ENCODE measurements at regions not wholly inside any gene's neighbourhood (a gene's known extent, or its start where the extent isn't known, plus 50 kb on each side); places are given as distances from the start of the nearest gene placed in this dataset.

DNA sequence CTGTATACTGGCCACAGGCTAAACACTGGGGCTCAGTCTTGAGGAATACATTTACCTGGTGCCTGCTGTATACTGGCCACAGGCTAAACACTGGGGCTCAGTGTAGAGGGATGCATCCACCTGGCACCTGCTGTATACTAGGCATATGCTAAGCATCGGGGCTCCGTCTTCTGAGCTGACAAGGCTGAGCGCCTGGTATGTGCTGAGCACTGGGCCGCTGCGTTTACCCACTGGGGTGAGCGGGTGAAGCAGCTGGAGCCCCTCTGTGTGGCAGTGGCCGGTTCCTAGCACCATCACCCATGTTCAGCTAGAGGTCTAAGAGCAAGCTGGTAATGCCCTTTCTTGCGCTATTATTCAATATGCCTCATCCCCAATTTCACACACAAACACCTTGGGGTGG, 93.4 kb downstream of the ADRA2C start:
- H3K9me3 Mint-ChIP-seq = no peaks in the 10 kb centered on the region
- no peak overlapping the region for H3K4me3 Mint-ChIP-seq
- H3K36me3 Mint-ChIP-seq = no peaks in the 10 kb centered on the region
- no peak for DNase-seq (ENCODE audit: extremely low spot score, unreplicated experiment)
- peaks cover 41% of the 10 kb centered on the region for H3K27me3 Mint-ChIP-seq
- H3K4me1 Mint-ChIP-seq (ENCODE audit: unreplicated experiment) = no peaks in the 10 kb centered on the region
- no peak for TF ChIP-seq CTCF (conservative IDR thresholded peaks at IDR 0.05)
- H3K27ac Mint-ChIP-seq = no peak overlapping the region

GRCh38 chr4:3860061-3860912, 94.1 kb downstream of the ADRA2C start:
- Mint-ChIP-seq H3K4me3 (no peak overlapping the region), H3K27ac (no peak overlapping the region), H3K27me3 (peaks cover 34% of the 10 kb centered on the region), H3K9me3 (no peaks in the 10 kb centered on the region), H3K4me1 (ENCODE audit: unreplicated experiment) (no peaks in the 10 kb centered on the region), H3K36me3 (no peaks in the 10 kb centered on the region)
- no peak for DNase-seq (ENCODE audit: extremely low spot score, unreplicated experiment)
- TF ChIP-seq CTCF (conservative IDR thresholded peaks at IDR 0.05) = no peak

- no peak for TF ChIP-seq CTCF (conservative IDR thresholded peaks at IDR 0.05)
- Mint-ChIP-seq H3K4me1 (ENCODE audit: unreplicated experiment) (no peaks in the 10 kb centered on the region), H3K36me3 (no peaks in the 10 kb centered on the region), H3K27ac (no peak overlapping the region), H3K4me3 (no peak overlapping the region), H3K9me3 (no peaks in the 10 kb centered on the region), H3K27me3 (peaks cover 33% of the 10 kb centered on the region)
- no peak for DNase-seq (ENCODE audit: extremely low spot score, unreplicated experiment)
These were observed 94.9 kb downstream of the ADRA2C start for GRCh38 chr4:3860913-3861636.

DNA sequence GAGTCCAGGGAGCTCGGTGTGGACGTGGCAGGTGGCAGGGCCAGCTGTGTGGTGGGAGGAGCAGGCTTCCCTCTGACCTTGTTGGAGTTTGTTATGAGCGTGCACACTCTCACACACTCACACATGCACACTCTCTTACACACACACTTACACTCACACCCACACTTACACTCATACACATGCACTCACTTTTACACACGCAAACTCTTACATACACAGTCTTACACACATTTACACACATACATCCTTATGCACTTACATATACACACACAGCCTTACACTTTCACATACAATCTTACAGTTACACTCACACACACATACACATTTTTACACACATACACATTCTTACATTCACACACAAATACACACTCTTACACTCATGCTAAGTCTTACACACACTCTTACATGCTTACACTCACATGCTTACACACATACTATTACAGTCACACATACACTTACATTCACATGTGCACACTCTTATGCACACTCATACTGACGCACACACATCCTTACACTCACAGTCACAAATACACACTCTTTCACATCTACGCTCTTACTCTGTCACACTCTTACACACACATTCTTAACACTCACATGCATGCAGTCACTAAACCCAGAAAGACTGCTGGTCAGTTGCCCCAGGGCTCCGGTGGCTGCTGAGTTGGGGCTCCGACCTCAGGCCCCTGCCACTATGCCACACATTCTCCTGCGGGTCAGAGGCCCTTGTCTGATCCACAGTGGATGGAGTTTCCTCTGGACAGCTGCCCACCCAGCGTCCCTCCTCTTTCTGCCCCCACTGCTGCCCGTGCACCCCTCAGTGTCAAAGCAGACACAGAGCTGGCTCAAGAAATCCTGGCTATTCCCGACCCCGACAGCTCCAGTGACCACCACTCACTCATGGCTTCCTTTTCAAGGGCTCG, 95.8 kb downstream of the ADRA2C start:
- H3K9me3 Mint-ChIP-seq = no peaks in the 10 kb centered on the region

More for the DNA sequence above, 95.8 kb downstream of the ADRA2C start:
- peaks cover 26% of the 10 kb centered on the region for H3K27me3 Mint-ChIP-seq
- no peak for TF ChIP-seq CTCF (conservative IDR thresholded peaks at IDR 0.05)
- H3K4me1 Mint-ChIP-seq (ENCODE audit: unreplicated experiment) = no peaks in the 10 kb centered on the region
- H3K36me3 Mint-ChIP-seq = no peaks in the 10 kb centered on the region
- no peak overlapping the region for H3K4me3 Mint-ChIP-seq
- DNase-seq (ENCODE audit: extremely low spot score, unreplicated experiment) = no peak
- H3K27ac Mint-ChIP-seq = no peak overlapping the region
